OCI-LY1 (cell line): ENCODE measurements at regions not wholly inside any gene's neighbourhood (a gene's known extent, or its start where the extent isn't known, plus 50 kb on each side); places are given as distances from the start of the nearest gene placed in this dataset.

Experiments
- H2AFZ ChIP-seq: fragments of 200-600 bp; sonication (generic), shearing (Covaris generic); 2 replicates; pipeline ENCODE4 v1.6.0; 2014; ENCODE audit warnings: antibody characterized with exemption, mild to moderate bottlenecking, low read length
- H3F3A ChIP-seq: fragments of 200-600 bp; sonication (generic), shearing (Covaris generic); 2 replicates; pipeline ENCODE4 v1.6.0; 2014; ENCODE audit warnings: mild to moderate bottlenecking, antibody characterized with exemption, low read length, moderate library complexity; ENCODE audit not compliant: insufficient read depth
- H3K27ac ChIP-seq: fragments of 200-600 bp; sonication (generic); 2 replicates; pipeline ENCODE4 v1.5.1; 2014; ENCODE audit warnings: low read length, mixed run types, mild to moderate bottlenecking, low read depth; ENCODE audit not compliant: poor library complexity, severe bottlenecking
- H3K27me3 ChIP-seq: fragments of 200-600 bp; sonication (generic); 2 replicates; pipeline ENCODE4 v1.6.0; 2014; ENCODE audit warnings: antibody characterized with exemption, mild to moderate bottlenecking, low read length, moderate library complexity; ENCODE audit not compliant: insufficient read depth
- H3K36me3 ChIP-seq: fragments of 200-600 bp; sonication (generic); 2 replicates; pipeline ENCODE4 v1.6.1; 2014; ENCODE audit warnings: mild to moderate bottlenecking, antibody characterized with exemption, low read length, moderate library complexity, mixed read lengths; ENCODE audit not compliant: insufficient read depth
- H3K4me1 ChIP-seq: fragments of 200-600 bp; sonication (generic); 2 replicates; pipeline ENCODE4 v1.5.1; 2014; ENCODE audit warnings: mild to moderate bottlenecking, low read length, moderate library complexity; ENCODE audit not compliant: insufficient read depth, severe bottlenecking
- H3K4me2 ChIP-seq: fragments of 200-600 bp; sonication (generic), shearing (Covaris generic); 2 replicates; pipeline ENCODE4 v1.6.1; 2014; ENCODE audit warnings: low read length
- H3K4me3 ChIP-seq: fragments of 200-600 bp; sonication (generic); 2 replicates; pipeline ENCODE4 v1.5.1; 2014; ENCODE audit warnings: low read length, low read depth, mild to moderate bottlenecking, mixed read lengths; ENCODE audit not compliant: poor library complexity, severe bottlenecking
- H3K79me2 ChIP-seq: fragments of 200-600 bp; shearing (Covaris generic); 2 replicates; pipeline ENCODE4 v1.6.1; 2016; ENCODE audit warnings: mixed run types, low read length, mixed read lengths; ENCODE audit not compliant: insufficient read depth
- H3K9ac ChIP-seq: fragments of 200-600 bp; sonication (generic), shearing (Covaris generic); 2 replicates; pipeline ENCODE4 v1.6.1; 2014; ENCODE audit warnings: mild to moderate bottlenecking, low read length, mixed read lengths
- H3K9me2 ChIP-seq: fragments of 200-600 bp; sonication (generic), shearing (Covaris generic); 2 replicates; pipeline ENCODE4 v1.6.1; 2014; ENCODE audit warnings: low read depth, mild to moderate bottlenecking, low read length, mixed read lengths
- H3K9me3 ChIP-seq: fragments of 200-600 bp; shearing (Covaris generic); 2 replicates; pipeline ENCODE4 v1.6.1; 2014; ENCODE audit warnings: low read length, mixed read lengths
- H4K20me1 ChIP-seq: fragments of 200-600 bp; sonication (generic), shearing (Covaris generic); 2 replicates; pipeline ENCODE4 v1.6.0; 2016; ENCODE audit warnings: mild to moderate bottlenecking, low read length; ENCODE audit not compliant: insufficient read depth
- CTCF ChIP-seq: fragments of 200-600 bp; sonication (generic), shearing (Covaris generic); IDR thresholded peaks from 2 replicates; pipeline ENCODE4 v1.5.1; 2017; ENCODE audit warnings: mild to moderate bottlenecking, antibody characterized with exemption, low read length, moderate library complexity, mixed read lengths
- EZH2 ChIP-seq: fragments of 200-600 bp; sonication (generic), shearing (Covaris generic); IDR thresholded peaks from 2 replicates; pipeline ENCODE4 v1.8.0; 2017; ENCODE audit warnings: borderline replicate concordance, mixed run types, mild to moderate bottlenecking, antibody characterized with exemption, low read length, moderate library complexity, mixed read lengths

- no peaks in the 10 kb centered on the region for H3K9me3 ChIP-seq
- no peak overlapping the region for H3K9ac ChIP-seq
- H2AFZ ChIP-seq: no peak overlapping the region
- H3K36me3 ChIP-seq: no peaks in the 10 kb centered on the region
- H3K27me3 ChIP-seq: no peaks in the 10 kb centered on the region
- no peak overlapping the region for H3K4me2 ChIP-seq
- no peaks in the 10 kb centered on the region for H3K79me2 ChIP-seq
- no peaks in the 10 kb centered on the region for H3F3A ChIP-seq
- TF ChIP-seq EZH2 (no peak), CTCF (no peak)
- no peaks in the 10 kb centered on the region for H3K9me2 ChIP-seq
- H3K4me1 ChIP-seq: no peaks in the 10 kb centered on the region
- H4K20me1 ChIP-seq: no peaks in the 10 kb centered on the region
- H3K27ac ChIP-seq: no peak overlapping the region
- H3K4me3 ChIP-seq: no peak overlapping the region
Observed at GRCh38 chr21:22900490-22900889, 1902.3 kb downstream of the NCAM2 start.

GRCh38 chr21:22903851-22904250 lies 1905.6 kb downstream of the NCAM2 start:
- H3K4me3 ChIP-seq: no peak overlapping the region
- H3K9me3 ChIP-seq: no peaks in the 10 kb centered on the region
- H3K79me2 ChIP-seq: no peaks in the 10 kb centered on the region
- H2AFZ ChIP-seq: no peak overlapping the region
- no peaks in the 10 kb centered on the region for H3F3A ChIP-seq
- TF ChIP-seq CTCF (no peak), EZH2 (no peak)
- H3K4me2 ChIP-seq: no peak overlapping the region
- H3K36me3 ChIP-seq: no peaks in the 10 kb centered on the region
- no peak overlapping the region for H3K27ac ChIP-seq
- H3K9me2 ChIP-seq: no peaks in the 10 kb centered on the region
- H3K4me1 ChIP-seq: no peaks in the 10 kb centered on the region
- no peak overlapping the region for H3K9ac ChIP-seq
- H4K20me1 ChIP-seq: no peaks in the 10 kb centered on the region
- no peaks in the 10 kb centered on the region for H3K27me3 ChIP-seq

- Histone ChIP-seq H3K4me3 (no peak overlapping the region), H3K9me3 (no peaks in the 10 kb centered on the region), H3K79me2 (no peaks in the 10 kb centered on the region)
Observed at GRCh38 chr21:22904385-22904784, 1906.2 kb downstream of the NCAM2 start.

More at GRCh38 chr21:22904385-22904784, 1906.2 kb downstream of the NCAM2 start:
- no peak overlapping the region for H3K4me2 ChIP-seq
- no peaks in the 10 kb centered on the region for H4K20me1 ChIP-seq
- TF ChIP-seq CTCF (no peak), EZH2 (no peak)
- H3K36me3 ChIP-seq: no peaks in the 10 kb centered on the region
- H2AFZ ChIP-seq: no peak overlapping the region
- H3K9me2 ChIP-seq: no peaks in the 10 kb centered on the region
- no peak overlapping the region for H3K27ac ChIP-seq
- H3F3A ChIP-seq: no peaks in the 10 kb centered on the region
- no peak overlapping the region for H3K9ac ChIP-seq
- H3K4me1 ChIP-seq: no peaks in the 10 kb centered on the region
- H3K27me3 ChIP-seq: no peaks in the 10 kb centered on the region
